ENCODE measurements at regions not wholly inside any gene's neighbourhood (a gene's known extent, or its start where the extent isn't known, plus 50 kb on each side); places are given as distances from the start of the nearest gene placed in this dataset.

DNA sequence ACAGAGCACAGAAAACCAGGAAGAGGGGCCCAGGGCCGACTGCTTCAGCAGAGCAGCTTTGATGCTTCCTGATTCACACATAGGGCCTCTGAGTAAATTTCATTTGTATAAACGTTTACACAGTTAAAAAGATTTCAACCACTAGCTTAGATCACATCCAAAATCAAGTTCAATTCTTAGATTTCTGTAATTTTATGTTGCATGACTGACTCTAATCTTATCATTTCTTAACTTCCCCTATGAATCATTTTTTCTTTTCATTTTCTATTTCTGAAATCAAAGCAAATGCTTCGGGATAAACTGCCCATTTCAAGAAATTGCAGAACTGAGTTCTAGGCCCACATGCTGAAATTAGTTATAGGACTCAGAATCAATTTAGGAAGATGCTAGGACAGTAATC lies 224.7 kb downstream of the INHBA start:
- TF ChIP-seq EZH2 (IDR thresholded peaks at IDR 0.05; ENCODE audit: borderline replicate concordance, low read length) (no peak), CTCF (conservative IDR thresholded peaks at IDR 0.05 in 1 of 2, IDR thresholded peaks at IDR 0.05 in 1 of 2; ENCODE audit: extremely low read depth in 1 of 2, insufficient read depth in 1 of 2, low read depth in 1 of 2, low read length in 2 of 2) (no peak)
